Esophagus muscularis mucosa (tissue), 4 donors: ENCODE measurements at regions not wholly inside any gene's neighbourhood (a gene's known extent, or its start where the extent isn't known, plus 50 kb on each side); places are given as distances from the start of the nearest gene placed in this dataset.

Experiments used
- DNase-seq: peaks from one replicate; pipeline ENCODE4 v3.0.0-alpha.2; 2017; ENCODE audit errors: extremely low spot score
- H3K27ac ChIP-seq, 4 donors: fragments of 200-600 bp; sonication (generic); replicated peaks in 1 of 4; 1 replicate in 3 of 4; 2 replicates in 1 of 4; pipeline ENCODE4 v1.5.1; 2016 to 2019; ENCODE audit warnings: mild to moderate bottlenecking in 1 of 4
- H3K27me3 ChIP-seq, 4 donors: fragments of 200-600 bp; sonication (generic); one replicate each; pipeline versions ENCODE4 v1.5.1 to v1.6.0; 2016 to 2019
- H3K36me3 ChIP-seq, 4 donors: fragments of 200-600 bp; sonication (generic); one replicate each; pipeline ENCODE4 v1.5.1; 2016 to 2019
- H3K4me1 ChIP-seq, 4 donors: fragments of 200-600 bp; sonication (generic); one replicate each; pipeline ENCODE4 v1.5.1; 2016 to 2019
- H3K4me3 ChIP-seq, 4 donors: fragments of 200-600 bp; sonication (generic); 1 replicate in 2 of 4; 2 replicates in 2 of 4; pipeline ENCODE4 v1.5.1; 2016 to 2019; ENCODE audit warnings: mild to moderate bottlenecking in 4 of 4, moderate library complexity in 1 of 4
- H3K9me3 ChIP-seq, 4 donors: fragments of 200-600 bp; sonication (generic); 1 replicate in 3 of 4; 2 replicates in 1 of 4; pipeline ENCODE4 v1.5.1; 2016 to 2019
- EP300 ChIP-seq: sonication (generic); formaldehyde crosslinking; IDR thresholded peaks from one replicate; pipeline ENCODE4 v1.6.1; 2017; ENCODE audit warnings: antibody characterized with exemption
- POLR2A ChIP-seq: fragments of 450-650 bp; IDR thresholded peaks from one replicate; pipeline ENCODE4 v1.6.1; 2017; ENCODE audit warnings: antibody characterized with exemption, moderate library complexity, mild to moderate bottlenecking, low read depth
- POLR2AphosphoS5 ChIP-seq, 2 donors: sonication (generic); formaldehyde crosslinking; IDR thresholded peaks; one replicate each; pipeline ENCODE4 v1.6.1; 2017; ENCODE audit warnings: antibody characterized with exemption in 2 of 2
- WGBS: methylation state at CpG from one replicate; pipeline ENCODE4 v1.1.5; 2018; 5-methylcytosine and 5-hydroxymethylcytosine counted together
- intact Hi-C: fragments of 100-400 bp; cut with DNase I; formaldehyde crosslinking; loops from one replicate; pipeline ENCODE4 v1.15.1; 2023
- TF ChIP-seq, protein P1 (sequence below), 3 experiments: fragments of 200-600 bp in 2 of 3; fragments of 450-650 bp in 1 of 3; sonication (generic) in 2 of 3; IDR thresholded peaks; one replicate each; pipeline ENCODE4 v1.5.1; 2017 to 2019; ENCODE audit warnings: antibody characterized with exemption in 3 of 3, mild to moderate bottlenecking in 2 of 3, moderate library complexity in 1 of 3

GRCh38 chr21:18168108-18168507 lies 76.5 kb upstream of the CHODL start:
- Histone ChIP-seq H3K27me3 (no peaks in the 10 kb centered on the region), H3K9me3 (no peaks in the 10 kb centered on the region), H3K4me1 (no peaks in the 10 kb centered on the region), H3K36me3 (no peaks in the 10 kb centered on the region), H3K27ac (no peak overlapping the region), H3K4me3 (no peak overlapping the region)
- intact Hi-C loops: no loop called here
- no peak for DNase-seq
- TF ChIP-seq, protein P1, sequence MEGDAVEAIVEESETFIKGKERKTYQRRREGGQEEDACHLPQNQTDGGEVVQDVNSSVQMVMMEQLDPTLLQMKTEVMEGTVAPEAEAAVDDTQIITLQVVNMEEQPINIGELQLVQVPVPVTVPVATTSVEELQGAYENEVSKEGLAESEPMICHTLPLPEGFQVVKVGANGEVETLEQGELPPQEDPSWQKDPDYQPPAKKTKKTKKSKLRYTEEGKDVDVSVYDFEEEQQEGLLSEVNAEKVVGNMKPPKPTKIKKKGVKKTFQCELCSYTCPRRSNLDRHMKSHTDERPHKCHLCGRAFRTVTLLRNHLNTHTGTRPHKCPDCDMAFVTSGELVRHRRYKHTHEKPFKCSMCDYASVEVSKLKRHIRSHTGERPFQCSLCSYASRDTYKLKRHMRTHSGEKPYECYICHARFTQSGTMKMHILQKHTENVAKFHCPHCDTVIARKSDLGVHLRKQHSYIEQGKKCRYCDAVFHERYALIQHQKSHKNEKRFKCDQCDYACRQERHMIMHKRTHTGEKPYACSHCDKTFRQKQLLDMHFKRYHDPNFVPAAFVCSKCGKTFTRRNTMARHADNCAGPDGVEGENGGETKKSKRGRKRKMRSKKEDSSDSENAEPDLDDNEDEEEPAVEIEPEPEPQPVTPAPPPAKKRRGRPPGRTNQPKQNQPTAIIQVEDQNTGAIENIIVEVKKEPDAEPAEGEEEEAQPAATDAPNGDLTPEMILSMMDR (IDR thresholded peaks at IDR 0.05): no peak
- TF ChIP-seq EP300: no peak
- no peak for TF ChIP-seq POLR2AphosphoS5 (IDR thresholded peaks at IDR 0.05)
- WGBS: 78% methylated on average over 3 of the region's 3 CpGs

GRCh38 chr21:18164933-18165332 lies 79.7 kb upstream of the CHODL start:
- no peak for DNase-seq
- Histone ChIP-seq H3K4me3 (no peak overlapping the region), H3K27me3 (no peaks in the 10 kb centered on the region), H3K4me1 (no peaks in the 10 kb centered on the region), H3K27ac (no peak overlapping the region), H3K36me3 (no peaks in the 10 kb centered on the region), H3K9me3 (no peaks in the 10 kb centered on the region)
- WGBS: 76% methylated on average over 6 of the region's 6 CpGs
- TF ChIP-seq EP300: no peak
- no peak for TF ChIP-seq POLR2A
- TF ChIP-seq POLR2AphosphoS5 (IDR thresholded peaks at IDR 0.05): no peak
- TF ChIP-seq, protein P1 (IDR thresholded peaks at IDR 0.05): no peak
- intact Hi-C loops: no loop called here

- 73% methylated on average over 3 of the region's 3 CpGs for WGBS
- no peaks in the 10 kb centered on the region for H3K9me3 ChIP-seq
- no peak overlapping the region for H3K27ac ChIP-seq
- no peak for TF ChIP-seq EP300
- no peak for TF ChIP-seq POLR2AphosphoS5 (IDR thresholded peaks at IDR 0.05)
- TF ChIP-seq, protein P1 (IDR thresholded peaks at IDR 0.05): no peak
- TF ChIP-seq POLR2A: no peak
- no peak overlapping the region for H3K4me3 ChIP-seq
- intact Hi-C loops: no loop called here
- no peaks in the 10 kb centered on the region for H3K27me3 ChIP-seq
- DNase-seq: no peak
- H3K4me1 ChIP-seq: no peaks in the 10 kb centered on the region
- H3K36me3 ChIP-seq: no peaks in the 10 kb centered on the region
These were observed 80.2 kb upstream of the CHODL start for GRCh38 chr21:18164483-18164882.

DNA sequence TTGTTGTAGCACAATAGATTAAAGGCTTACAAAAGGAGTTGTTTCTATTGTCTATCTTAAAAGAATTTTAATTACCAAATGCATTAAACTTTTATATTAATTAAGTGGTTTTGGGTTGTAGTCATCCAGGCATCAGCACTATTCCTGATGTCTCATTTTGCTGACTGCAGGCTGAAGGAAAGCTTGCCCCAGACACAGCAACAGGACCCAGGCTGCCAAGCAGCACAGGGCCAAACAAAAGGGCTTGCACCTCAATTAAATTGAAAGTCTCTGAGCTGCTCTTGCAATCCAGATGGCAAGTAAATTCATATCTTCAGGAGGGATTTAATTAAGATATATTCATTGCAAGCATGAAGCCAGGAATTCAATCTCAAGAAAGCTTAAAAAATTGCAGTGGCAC lies 80.7 kb upstream of the CHODL start:
- DNase-seq: no peak

GRCh38 chr21:18161841-18162240 lies 82.8 kb upstream of the CHODL start:
- Histone ChIP-seq H3K4me3 (no peak overlapping the region), H3K27ac (no peak overlapping the region), H3K4me1 (no peaks in the 10 kb centered on the region), H3K27me3 (no peaks in the 10 kb centered on the region), H3K36me3 (no peaks in the 10 kb centered on the region), H3K9me3 (no peaks in the 10 kb centered on the region)
- WGBS: 87% methylated on average over 3 of the region's 3 CpGs
- intact Hi-C loops: no loop called here
- DNase-seq: no peak
- TF ChIP-seq POLR2A (no peak), EP300 (no peak), POLR2AphosphoS5 (IDR thresholded peaks at IDR 0.05) (no peak)
- TF ChIP-seq, protein P1 (IDR thresholded peaks at IDR 0.05): no peak

More for the DNA sequence above, 80.7 kb upstream of the CHODL start:
- intact Hi-C loops: no loop called here
- Histone ChIP-seq H3K4me1 (no peaks in the 10 kb centered on the region), H3K9me3 (no peaks in the 10 kb centered on the region), H3K4me3 (no peak overlapping the region), H3K27ac (no peak overlapping the region), H3K27me3 (no peaks in the 10 kb centered on the region), H3K36me3 (no peaks in the 10 kb centered on the region)
- TF ChIP-seq, protein P1 (IDR thresholded peaks at IDR 0.05): no peak
- TF ChIP-seq POLR2AphosphoS5 (IDR thresholded peaks at IDR 0.05) (no peak), EP300 (no peak), POLR2A (no peak)
